Right lobe of liver (tissue), 4 donors: ENCODE measurements at regions not wholly inside any gene's neighbourhood (a gene's known extent, or its start where the extent isn't known, plus 50 kb on each side); places are given as distances from the start of the nearest gene placed in this dataset.

ENCODE experiments used
- CTCF ChIP-seq, 4 donors: fragments of 200-600 bp in 3 of 4; fragments of 450-650 bp in 1 of 4; IDR thresholded peaks; one replicate each; pipeline versions ENCODE4 v1.5.1 to v1.8.0; 2016 to 2022; ENCODE audit warnings: antibody characterized with exemption in 4 of 4, mild to moderate bottlenecking in 2 of 4
- POLR2A ChIP-seq: fragments of 450-650 bp; IDR thresholded peaks from one replicate; pipeline ENCODE4 v1.6.1; 2017; ENCODE audit warnings: antibody characterized with exemption, mild to moderate bottlenecking
- donor health status: DM: no; HTN: no; CAD: no.
- donor health status: DM: no; HTN: no; CAD: no.
- donor health status: DM: no; HTN: yes; CAD: no.

- TF ChIP-seq POLR2A (no peak), CTCF (IDR thresholded peaks at IDR 0.05) (no peak)
These were observed 281.9 kb upstream of the NAV3 start for GRCh38 chr12:77548797-77549196.
